ENCODE measurements at regions not wholly inside any gene's neighbourhood (a gene's known extent, or its start where the extent isn't known, plus 50 kb on each side); places are given as distances from the start of the nearest gene placed in this dataset.

DNA sequence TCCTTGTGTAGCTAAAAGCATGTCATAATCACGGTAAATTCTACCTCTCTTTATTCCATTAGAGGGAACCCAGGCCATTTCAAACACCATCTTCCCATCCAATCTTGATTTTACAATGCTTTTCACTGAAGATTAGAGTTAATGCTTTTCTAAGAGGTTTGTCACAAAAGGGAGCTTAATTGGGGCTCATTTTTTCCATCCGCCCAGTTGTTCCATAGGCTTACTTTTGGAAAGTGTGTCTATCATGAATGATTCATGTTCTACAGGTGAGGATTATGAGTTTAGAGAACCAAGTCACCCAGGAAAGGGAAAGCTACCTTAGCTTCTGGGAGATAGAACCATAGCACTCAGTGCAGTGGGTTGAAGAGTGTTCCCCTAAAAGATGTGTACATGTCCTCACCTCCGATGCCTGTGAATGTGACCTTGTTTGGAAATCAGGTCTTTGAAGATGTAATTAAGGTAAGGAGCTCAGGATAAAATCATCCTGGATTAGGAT, 286.9 kb upstream of the RUNX1 start:
- TF ChIP-seq, protein P1, sequence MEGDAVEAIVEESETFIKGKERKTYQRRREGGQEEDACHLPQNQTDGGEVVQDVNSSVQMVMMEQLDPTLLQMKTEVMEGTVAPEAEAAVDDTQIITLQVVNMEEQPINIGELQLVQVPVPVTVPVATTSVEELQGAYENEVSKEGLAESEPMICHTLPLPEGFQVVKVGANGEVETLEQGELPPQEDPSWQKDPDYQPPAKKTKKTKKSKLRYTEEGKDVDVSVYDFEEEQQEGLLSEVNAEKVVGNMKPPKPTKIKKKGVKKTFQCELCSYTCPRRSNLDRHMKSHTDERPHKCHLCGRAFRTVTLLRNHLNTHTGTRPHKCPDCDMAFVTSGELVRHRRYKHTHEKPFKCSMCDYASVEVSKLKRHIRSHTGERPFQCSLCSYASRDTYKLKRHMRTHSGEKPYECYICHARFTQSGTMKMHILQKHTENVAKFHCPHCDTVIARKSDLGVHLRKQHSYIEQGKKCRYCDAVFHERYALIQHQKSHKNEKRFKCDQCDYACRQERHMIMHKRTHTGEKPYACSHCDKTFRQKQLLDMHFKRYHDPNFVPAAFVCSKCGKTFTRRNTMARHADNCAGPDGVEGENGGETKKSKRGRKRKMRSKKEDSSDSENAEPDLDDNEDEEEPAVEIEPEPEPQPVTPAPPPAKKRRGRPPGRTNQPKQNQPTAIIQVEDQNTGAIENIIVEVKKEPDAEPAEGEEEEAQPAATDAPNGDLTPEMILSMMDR (IDR thresholded peaks at IDR 0.05), result no peak
- no peak for TF ChIP-seq POLR2A (IDR thresholded peaks at IDR 0.05)
